ENCODE measurements at regions not wholly inside any gene's neighbourhood (a gene's known extent, or its start where the extent isn't known, plus 50 kb on each side); places are given as distances from the start of the nearest gene placed in this dataset.
"Not testable (repeated sequence)": the region's sequence is repeated elsewhere in the genome, so short reads cannot be mapped to it uniquely, and the experiment has no call there.

DNA sequence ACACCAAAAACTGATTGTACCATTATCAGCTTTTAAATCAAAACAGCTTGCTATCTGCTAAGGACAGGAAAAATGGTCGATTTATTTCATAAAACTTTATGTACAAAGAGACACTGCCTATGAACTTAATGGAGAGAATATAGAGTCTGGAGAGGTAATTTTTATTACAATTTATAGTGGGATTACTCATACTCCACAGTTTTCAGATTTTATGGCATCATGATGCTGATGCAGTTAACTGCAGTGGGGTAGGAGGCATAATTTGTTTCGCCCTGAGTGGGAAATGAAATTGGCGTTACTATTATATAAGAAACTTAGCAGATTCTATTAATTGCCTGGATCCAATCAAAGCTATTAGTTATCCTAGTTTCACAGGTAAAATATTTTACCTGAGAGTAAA, 301.4 kb downstream of the KLF12 start:
- no peak for DNase-seq

DNA sequence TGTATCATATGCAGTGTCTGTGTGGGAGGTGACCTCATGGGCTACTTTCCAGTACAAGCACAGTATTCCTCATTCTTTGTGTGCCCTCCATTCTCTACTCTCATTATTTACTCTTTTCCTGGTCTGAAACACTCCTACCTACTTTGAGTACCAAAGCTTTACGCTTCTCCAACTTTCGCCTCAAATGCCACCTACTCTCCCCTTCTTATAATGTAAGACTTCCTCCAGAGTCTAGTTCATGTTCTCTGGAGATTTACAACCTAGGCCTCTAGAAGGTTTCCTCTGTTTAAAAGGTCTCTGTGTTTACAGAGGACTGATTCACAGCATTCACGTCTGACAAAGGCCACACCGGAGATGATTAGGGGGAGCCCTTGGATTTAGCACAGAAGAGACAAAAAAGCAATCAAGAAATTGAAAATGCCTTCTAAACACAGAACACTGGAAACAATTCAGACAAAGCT, 302.0 kb downstream of the KLF12 start:
- no peak for DNase-seq

DNA sequence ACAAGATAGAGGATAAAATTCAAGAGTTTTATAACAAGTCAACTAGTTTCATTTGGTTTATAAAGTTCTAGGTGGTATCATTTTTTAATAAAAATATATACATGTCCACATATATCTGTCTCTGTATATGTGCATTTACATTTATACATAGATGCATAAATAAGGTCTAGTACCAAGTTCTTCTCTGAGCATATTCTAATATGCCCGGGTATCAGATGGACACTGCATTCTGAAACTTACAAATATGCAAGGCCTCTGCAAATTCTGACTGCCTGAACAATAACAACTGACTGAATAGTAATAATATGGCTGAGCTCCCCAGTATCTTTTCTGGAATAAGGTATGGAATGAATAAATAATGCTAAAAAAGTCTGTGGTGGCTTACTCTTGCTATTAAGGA, 304.8 kb downstream of the KLF12 start:
- DNase-seq = no peak

DNA sequence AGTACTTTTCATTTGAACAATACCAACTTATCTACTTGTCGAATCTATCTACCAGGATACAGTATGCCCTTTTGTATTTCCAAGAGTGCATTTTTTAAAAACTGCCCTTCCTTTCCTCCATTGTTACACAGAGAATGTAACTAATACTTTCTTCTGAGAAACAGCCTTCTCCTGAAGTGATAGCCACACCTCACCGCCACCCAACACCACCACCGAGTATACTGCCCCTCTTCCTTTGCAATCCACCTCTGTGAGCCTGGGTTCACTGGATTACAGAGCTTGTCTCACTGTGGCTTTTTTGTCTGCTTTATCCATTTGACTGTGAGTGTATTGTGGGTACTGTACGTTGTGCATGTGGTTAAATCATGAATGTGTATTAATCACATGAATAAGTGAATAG, 305.4 kb downstream of the KLF12 start:
- DNase-seq = no peak

DNA sequence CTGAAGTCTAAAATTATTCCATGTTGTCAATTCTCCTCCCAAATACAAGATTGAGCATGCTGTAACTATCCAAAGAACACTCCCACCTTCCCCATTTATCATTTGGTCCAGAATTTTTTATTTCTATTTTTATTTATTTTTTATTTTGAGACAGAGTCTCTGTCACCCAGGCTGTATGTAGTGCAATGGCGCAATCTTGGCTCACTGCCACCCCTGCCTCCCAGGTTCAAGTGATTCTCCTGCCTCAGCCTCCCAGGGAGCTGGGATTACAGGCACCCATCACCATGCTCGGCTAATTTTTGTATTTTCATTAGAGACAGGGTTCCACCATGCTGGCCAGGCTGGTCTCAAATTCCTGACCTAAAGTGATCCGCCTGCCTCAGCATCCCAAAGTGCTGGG, 306.8 kb downstream of the KLF12 start:
- DNase-seq = no peak

DNA sequence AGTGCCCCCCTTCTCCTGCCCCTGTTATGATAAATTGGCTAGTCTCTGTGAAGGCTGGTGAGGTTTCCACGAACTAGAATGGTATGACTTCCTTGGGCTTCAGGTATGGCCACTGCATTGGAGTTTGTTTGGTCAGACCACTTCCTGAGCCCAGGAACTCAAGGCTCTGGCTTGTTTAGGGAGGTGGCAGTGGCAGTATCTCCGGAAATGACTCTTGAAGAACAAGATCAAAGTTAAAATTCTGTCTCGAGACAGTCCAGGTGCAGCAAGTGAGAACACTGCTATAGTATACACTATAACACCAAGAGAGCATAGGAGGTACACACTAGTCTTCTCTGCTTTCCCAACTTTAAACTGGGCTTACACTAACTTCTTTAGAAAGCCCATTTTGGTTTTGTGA, 309.1 kb downstream of the KLF12 start:
- DNase-seq = no peak

DNA sequence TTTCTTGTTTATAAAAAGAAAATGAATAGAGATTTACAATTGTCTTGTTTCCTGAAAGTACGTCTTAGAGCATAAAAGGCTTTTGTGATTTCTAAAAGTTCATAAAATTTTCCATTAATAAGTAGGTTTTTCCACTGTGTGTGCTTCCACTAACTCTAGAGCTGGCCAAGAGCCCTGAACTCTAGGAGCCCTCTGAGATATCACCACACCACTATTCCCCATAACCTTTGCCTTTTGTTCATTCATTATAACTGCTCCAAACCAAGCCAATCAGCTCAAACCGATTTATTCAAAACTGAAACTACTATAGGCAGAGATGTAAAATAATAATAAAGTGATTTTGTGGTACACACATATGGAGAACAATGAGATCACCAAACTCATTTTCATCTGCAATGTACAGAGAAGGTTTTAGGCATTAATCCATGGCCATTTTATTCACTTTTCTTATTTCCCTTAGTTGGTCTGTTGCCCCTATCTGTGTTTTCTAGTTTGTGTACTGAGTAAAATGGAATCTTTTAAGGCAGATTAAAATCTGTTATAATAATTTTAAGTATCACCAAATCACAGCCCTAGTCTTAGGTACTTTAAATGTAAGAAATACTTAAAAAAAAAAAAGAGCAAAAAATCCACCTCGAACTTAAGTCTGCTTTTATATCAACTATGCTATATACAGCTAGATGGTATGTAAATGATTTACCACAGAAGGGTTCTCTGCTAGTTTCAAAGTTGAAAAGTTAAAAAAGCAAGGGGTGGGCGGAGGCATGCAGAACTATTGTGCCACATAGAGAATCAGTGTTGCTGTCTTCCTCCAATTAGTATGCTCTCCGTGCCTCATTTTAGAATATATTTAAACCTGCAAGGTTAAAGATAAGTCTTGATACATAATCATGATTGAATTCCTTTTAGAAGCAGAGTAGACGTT, 311.3 kb downstream of the KLF12 start:
- DNase-seq = no peak

DNA sequence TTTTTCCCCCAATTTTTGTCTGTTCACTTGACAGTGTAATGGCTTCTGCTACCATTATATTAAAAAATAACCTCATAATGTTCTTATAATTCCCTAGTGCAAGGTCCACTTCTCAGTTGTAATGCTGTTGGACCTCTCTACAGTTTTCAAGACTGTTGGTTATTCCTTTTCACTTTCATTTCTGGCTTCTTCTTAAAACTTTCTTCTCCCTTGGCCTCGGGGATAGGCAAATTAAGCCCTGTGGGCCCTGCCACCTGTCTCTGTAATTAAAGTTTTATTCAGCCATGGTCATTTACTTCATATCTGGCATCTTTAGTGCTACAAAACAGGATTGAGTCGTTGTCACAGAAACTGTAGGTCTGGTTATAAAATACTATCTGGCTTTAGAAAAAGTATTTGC, 313.5 kb downstream of the KLF12 start:
- no peak for DNase-seq

DNA sequence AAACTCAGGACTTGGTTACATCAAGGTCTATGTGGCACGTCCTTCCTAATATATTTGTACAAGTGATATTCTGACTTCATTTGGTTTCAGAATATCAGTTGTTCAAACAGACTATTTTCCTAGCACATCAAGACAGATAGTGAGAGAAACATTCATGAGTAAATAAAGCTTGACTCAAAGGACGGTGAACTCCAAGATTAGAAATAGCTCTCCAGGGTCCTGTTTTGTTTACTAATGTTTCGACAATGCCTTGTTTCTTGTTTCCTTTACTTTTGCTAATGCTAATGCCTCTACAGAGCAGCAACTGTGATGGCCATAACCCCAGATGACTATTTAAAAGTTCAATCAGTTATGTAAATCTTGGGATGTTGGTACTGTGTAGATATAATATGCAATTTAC, 313.9 kb downstream of the KLF12 start:
- no peak for DNase-seq

DNA sequence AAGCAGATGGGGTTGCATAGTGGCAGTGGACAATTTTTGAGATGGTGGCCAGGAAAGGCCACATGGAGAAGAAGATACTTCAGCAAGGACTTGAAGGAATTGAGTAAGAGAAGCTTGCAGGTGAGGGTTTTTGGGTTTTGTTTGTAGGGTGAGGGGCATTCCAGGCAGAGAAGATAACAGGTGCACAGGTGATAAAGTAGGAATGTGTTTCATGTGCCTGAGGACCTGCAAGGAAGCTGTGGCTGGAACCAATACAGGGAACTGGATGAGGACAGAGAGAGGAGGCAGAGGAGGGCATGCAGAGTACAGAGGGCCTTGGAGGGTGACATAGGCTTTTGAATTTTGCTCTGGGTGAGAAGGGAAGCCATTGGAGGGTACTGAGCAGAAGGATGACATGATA, 314.5 kb downstream of the KLF12 start:
- DNase-seq = no peak

DNA sequence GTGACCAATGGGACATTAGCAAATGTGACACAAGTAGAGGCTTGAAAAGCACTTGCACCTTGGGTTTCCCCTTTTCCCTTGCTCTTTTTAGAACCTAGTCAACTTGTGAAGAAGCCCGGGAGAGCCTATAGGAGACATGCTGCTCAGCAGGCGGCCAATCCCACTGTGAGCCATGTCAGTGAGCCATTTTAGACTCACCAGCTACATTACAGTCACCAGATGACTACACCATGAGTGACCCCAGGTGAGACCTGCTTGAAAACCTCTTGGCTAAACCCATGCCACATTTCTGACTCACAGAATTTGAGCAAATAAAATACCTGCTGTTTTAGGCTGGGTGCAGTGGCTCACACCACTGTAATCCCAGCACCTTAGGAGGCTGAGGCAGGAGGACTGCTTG, 317.5 kb downstream of the KLF12 start:
- DNase-seq = no peak

DNA sequence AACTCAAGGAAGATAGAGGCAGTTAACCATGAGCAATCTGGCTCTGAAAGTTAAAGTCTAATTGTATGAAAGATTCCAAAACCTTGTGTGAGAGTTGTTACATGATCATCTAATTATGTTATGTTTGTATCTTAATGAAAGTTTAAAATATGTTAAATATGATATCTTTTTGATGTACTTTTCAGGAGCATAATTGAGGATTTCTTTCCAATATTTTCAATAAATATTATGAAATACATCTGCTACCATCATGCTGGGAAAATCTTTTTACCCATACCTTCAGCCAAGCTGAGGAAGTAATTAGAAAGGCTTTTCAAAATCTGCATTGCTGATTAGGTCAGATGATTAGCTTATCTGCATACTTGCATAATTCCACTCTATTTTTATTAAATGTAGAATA, 318.4 kb downstream of the KLF12 start:
- DNase-seq = no peak

DNA sequence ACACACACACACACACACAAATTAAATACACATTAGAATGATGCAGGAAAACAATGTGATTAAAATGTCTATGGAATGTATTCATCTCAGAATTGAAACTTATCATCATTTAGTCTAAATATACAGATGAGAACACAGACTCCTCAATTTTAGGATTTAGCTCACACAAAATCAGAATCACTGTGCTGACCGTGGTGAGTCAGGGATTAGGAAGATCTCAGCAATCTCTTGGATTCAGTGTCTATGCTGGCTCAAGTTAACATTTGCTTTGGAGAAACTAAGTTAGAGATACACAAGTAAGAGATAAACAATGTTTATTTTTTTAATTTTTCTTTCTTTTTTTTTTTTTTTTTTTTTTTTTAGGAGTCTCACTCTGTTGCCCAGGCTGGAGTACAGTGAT, 323.6 kb downstream of the KLF12 start:
- DNase-seq = no peak

DNA sequence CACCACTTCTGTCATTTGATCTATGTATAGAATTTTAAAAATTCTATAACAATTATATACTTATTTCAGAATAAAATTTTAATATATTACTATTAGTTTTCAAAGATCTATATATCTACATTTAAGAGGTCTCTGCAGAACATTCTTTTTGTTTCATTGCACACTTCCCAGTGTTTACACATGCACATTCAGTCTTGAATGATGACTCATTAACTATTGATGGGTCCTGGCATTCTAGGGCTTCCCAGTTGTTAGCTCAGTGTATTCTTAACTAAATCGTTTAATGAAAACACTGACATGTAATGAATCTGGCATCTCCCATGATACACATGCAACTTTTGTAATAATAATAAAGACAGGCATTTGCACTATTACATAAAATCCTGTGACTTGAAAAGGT, 324.6 kb downstream of the KLF12 start:
- DNase-seq = no peak

DNA sequence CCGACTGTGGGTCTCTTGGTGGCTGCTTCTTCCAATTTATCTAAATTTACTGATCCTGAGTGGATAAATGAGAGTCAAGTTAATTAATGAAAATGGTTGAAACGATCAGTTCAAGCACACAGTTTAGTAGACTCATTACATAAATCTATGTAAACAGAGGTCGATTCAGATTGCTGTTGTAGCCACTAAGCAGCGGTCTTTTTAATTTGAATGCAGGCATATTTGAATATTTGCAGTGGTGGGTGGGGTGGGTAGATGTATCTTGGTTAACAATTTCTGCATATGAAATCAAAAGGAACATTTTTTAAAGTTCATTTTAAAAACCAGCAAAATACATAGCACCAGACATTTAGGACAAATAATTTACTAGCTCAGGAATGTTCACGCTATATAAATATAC, 325.9 kb downstream of the KLF12 start:
- no peak for DNase-seq

DNA sequence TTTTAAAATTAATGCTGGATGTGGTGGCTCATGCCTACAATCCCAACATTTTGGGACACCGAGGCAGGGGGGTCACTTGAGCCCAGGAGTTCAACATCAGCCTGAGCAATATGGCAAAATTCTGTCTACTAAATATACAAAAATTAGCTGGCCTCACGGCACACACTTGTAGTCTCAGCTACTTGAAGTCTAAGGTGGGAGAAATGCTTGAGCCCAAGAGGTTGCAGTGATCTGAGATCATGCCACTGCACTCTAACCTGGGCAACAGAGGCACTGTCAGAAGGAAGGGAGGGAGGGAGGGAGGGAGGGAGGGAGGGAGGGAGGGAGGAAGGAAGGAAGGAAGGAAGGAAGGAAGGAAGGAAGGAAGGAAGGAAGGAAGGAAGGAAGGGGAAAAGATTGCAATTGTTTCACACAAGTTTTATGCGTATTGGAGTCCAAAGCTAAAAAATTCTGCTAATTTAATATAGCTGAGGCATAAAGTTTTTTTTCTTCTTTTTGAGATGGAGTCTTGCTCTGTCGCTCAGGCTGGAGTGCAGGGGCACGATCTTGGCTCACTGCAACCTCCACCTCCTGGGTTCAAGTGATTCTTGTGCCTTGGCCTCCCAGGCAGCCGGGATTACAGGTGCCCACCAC, 328.8 kb downstream of the KLF12 start:
- not testable (repeated sequence) for DNase-seq

DNA sequence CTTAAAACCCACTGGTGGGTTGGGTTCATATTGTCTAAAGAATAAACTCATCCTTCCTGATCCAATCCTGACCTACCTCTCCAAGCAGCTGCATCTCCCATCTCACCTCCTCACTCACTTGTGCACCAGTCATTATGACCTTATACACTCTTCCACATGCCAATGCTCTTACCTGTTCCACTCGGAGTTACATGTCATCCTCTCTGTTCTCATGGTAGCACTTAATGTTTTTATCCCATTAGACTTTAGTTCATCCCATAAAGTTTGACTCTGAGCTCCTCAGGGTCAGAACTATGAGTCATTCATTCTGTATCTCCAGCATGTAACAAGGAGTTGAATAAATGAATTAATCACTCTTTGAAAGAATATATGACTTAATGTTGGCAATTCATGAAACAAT, 330.2 kb downstream of the KLF12 start:
- no peak for DNase-seq

DNA sequence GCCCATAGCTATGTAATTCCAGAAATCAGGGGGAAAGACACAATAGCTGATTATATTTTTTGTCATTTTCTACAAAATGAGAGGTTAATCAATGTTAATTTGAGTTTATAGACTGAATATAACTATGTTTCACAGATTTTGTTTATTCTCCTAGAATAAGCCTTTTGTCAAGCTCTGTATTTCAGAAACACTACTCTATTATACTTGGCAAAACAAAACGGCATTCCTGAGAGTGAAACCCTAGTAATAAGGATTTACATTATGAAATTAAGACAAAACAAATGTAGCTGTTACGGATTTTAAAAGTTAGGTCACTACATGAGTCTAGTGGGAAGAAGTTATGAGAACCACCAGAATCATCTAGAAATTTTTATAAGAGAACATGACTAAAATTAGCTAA, 334.2 kb downstream of the KLF12 start:
- DNase-seq = no peak

DNA sequence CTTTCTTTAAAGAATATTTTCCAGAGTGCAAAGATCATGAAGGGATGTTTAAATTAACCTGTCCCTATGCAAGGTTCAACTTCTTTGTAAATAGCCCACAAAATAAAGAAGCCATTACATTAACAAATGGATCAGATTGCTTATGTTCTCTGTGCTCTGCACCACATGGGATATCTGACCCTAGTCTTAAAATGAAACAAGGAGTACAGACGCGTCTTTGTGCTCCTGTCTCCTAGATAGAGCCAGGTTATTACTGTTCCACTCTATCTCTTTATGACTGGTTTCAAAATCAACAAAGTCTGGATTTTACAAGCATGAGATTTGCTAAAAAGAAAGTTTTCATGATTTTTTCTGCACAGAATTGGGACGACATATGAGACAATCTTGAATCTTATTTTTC, 339.4 kb downstream of the KLF12 start:
- DNase-seq = no peak

DNA sequence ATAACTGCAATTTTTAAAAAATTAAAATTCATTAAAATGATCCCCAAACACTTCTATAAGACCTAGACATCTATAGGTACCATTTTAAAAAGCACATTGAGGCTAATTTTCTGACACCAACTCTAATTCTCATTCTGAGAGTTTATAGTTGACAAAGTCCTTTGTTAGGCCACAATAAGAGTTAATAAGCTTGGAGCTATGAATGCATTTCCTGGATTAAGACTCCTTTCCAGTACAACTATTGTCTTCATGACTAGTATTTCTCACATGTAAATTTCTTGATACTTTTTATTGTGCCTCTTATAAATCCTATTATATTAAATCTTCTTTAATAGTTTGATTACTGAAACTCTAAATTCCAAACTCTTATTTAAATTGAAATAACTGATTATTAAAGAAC, 340.8 kb downstream of the KLF12 start:
- DNase-seq = no peak

DNA sequence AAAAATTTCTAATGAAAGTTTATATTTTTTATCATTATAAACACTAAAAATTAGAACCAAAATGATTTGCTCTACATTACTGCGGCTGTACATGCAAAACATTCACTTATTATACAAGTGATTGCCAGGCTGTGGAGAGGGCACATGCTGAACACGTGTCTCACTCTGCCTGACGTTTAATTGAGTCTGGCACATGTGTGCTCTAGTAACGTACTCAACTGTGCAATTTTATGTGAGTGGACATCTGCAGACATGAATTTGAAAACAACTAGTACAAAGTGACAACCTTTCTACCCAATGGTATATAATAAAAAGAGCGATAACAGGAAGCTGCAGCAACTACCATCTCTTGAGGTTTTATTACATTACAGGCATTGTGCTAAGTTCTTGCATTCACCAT, 341.4 kb downstream of the KLF12 start:
- DNase-seq = no peak

DNA sequence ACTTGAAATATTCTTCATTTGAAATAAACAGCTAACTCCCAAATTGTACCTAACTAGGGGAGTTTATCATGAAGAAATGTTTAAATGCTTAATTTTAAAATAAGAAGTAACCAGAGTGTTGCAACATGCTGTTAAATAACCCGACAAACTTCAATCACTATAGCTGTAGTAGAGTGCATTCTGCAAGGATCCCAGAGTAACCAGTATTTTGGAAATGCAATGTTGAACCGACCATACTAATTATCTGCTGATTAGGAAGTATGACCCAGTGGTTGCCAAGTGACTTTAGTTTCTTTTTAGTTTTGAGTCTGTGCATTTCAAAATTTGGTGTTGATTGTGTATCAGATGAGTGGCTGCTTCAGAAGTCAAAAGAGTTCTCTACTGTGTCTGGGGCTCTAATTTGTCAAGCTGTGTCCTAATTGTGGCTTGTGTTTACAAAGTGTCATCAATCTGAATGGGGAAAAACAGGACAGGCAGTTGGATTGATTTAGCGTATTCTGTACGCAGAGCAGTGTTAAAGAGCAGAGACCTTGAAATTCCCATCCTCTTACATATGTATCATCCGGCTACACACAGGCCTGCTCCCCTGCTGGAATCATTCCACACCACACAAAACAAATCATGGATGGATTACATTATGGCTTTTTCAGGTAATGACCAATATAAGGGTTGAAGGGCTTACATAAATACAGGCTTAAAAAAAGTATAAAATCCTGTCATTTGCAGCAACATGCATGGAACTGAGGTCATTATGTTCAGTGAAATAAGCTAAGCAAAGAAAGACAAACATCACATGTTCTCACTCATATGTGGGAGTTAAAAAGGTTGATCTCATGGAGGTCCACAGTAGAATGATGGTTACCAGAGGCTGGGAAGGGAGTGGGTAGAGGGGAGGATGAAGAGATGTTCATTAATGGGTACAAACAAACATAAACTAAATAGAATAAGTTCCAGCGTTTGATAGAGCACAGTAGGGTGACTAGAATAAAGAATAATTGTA, 351.5 kb downstream of the KLF12 start:
- no peak for DNase-seq

DNA sequence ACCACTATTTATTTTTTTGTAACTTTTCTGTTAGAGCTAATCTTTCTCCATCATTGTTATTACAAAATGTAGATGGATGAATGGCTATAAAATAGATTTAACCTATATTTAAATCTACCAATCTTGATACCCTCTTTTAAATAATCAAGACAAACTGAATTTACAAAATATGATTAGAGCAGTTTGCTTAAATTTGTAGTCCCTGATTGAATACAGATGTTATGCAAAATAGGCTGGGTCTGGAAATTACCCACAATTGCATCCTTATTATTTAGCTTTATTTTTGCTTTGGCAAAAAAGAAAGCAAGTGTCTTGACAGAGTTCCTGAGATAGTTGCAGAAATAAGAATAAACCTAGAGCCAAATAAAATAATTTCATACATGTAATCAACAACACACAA, 352.8 kb downstream of the KLF12 start:
- DNase-seq = no peak

All from stimulated activated CD4-positive, alpha-beta T cell treated with anti-CD3 and anti-CD28 coated beads, Interleukin-2, amount 100 ng/mL, for 24 hours (primary cell).